ENCODE measurements at regions not wholly inside any gene's neighbourhood (a gene's known extent, or its start where the extent isn't known, plus 50 kb on each side); places are given as distances from the start of the nearest gene placed in this dataset.

DNA sequence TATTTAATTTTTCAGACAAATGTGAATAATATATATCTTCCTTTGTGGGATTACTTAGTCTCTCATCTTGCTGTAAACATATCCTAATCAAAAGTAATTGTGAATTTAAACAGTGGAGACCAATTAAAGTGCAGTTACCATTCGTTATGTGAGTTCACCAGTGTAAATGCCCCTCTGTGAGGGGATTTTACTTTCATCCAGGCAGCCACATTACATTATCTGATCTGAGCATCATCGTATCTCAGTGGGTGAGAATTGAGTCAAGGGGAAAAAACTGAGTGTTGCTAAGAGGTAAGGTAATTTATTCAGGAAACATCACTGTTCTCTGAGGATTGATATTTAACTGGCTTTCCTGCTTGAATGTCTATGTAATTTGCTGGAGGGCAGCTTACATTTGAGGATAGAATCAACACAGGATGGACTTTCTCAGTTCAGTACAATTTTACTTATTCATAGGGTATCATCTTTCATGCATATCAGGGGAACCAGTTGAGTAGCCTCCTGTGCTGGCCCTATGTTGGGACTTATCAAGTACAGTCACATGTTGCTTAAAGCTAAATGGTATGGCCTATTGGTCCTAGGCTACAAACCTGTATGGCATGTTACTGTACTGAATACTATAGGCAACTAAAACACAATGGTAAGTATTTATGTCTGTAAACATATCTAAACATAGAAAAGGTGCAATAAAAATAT lies 219.7 kb downstream of the CD47 start:
- TF ChIP-seq, protein P1, sequence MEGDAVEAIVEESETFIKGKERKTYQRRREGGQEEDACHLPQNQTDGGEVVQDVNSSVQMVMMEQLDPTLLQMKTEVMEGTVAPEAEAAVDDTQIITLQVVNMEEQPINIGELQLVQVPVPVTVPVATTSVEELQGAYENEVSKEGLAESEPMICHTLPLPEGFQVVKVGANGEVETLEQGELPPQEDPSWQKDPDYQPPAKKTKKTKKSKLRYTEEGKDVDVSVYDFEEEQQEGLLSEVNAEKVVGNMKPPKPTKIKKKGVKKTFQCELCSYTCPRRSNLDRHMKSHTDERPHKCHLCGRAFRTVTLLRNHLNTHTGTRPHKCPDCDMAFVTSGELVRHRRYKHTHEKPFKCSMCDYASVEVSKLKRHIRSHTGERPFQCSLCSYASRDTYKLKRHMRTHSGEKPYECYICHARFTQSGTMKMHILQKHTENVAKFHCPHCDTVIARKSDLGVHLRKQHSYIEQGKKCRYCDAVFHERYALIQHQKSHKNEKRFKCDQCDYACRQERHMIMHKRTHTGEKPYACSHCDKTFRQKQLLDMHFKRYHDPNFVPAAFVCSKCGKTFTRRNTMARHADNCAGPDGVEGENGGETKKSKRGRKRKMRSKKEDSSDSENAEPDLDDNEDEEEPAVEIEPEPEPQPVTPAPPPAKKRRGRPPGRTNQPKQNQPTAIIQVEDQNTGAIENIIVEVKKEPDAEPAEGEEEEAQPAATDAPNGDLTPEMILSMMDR (conservative IDR thresholded peaks at IDR 0.05; ENCODE audit: low read length), result no peak
- no peak for TF ChIP-seq EZH2phosphoT487 (IDR thresholded peaks at IDR 0.05; ENCODE audit: borderline replicate concordance)
